GM23248 (cell line): ENCODE measurements at regions not wholly inside any gene's neighbourhood (a gene's known extent, or its start where the extent isn't known, plus 50 kb on each side); places are given as distances from the start of the nearest gene placed in this dataset.

Source experiments
- DNase-seq: peaks from one replicate; pipeline ENCODE4 v3.0.0-alpha.2; 2015
- H2AFZ ChIP-seq: fragments of 200-600 bp; sonication (generic); 2 replicates; pipeline ENCODE4 v1.6.1; 2016; ENCODE audit warnings: antibody characterized with exemption
- H3F3A ChIP-seq: fragments of 200-600 bp; sonication (generic); 2 replicates; pipeline ENCODE4 v1.6.1; 2016; ENCODE audit warnings: mild to moderate bottlenecking, antibody characterized with exemption, mixed run types; ENCODE audit not compliant: insufficient read depth
- H3K27ac ChIP-seq: fragments of 200-600 bp; sonication (generic); 2 replicates; pipeline ENCODE4 v1.5.1; 2016; ENCODE audit warnings: mild to moderate bottlenecking
- H3K27me3 ChIP-seq: fragments of 200-600 bp; sonication (generic); replicated peaks from 2 replicates; pipeline ENCODE4 v1.6.1; 2016; ENCODE audit warnings: mild to moderate bottlenecking; ENCODE audit not compliant: insufficient read depth
- H3K36me3 ChIP-seq: fragments of 200-600 bp; sonication (generic); 2 replicates; pipeline ENCODE4 v1.6.1; 2016; ENCODE audit warnings: low read depth, mild to moderate bottlenecking
- H3K4me1 ChIP-seq: fragments of 200-600 bp; sonication (generic); 2 replicates; pipeline ENCODE4 v1.6.1; 2016; ENCODE audit warnings: mild to moderate bottlenecking; ENCODE audit not compliant: insufficient read depth
- H3K4me2 ChIP-seq: fragments of 200-600 bp; sonication (generic); one replicate; pipeline ENCODE4 v1.6.1; 2016; ENCODE audit warnings: mild to moderate bottlenecking; ENCODE audit not compliant: unreplicated experiment
- H3K4me3 ChIP-seq: fragments of 200-600 bp; sonication (generic); 2 replicates; pipeline ENCODE4 v1.5.1; 2016; ENCODE audit warnings: mild to moderate bottlenecking
- H3K79me2 ChIP-seq: fragments of 200-600 bp; sonication (generic); 2 replicates; pipeline ENCODE4 v1.6.1; 2016; ENCODE audit warnings: mild to moderate bottlenecking; ENCODE audit not compliant: insufficient read depth
- H3K9ac ChIP-seq: fragments of 200-600 bp; sonication (generic); 2 replicates; pipeline ENCODE4 v1.6.1; 2016; ENCODE audit warnings: mild to moderate bottlenecking
- H3K9me2 ChIP-seq: fragments of 200-600 bp; sonication (generic); 2 replicates; pipeline ENCODE4 v1.6.1; 2016; ENCODE audit warnings: mixed run types, mild to moderate bottlenecking, moderate library complexity; ENCODE audit not compliant: insufficient read depth
- H3K9me3 ChIP-seq: fragments of 200-600 bp; sonication (generic); one replicate; pipeline ENCODE4 v1.6.1; 2017; ENCODE audit warnings: low read depth
- H4K20me1 ChIP-seq: fragments of 200-600 bp; sonication (generic); 2 replicates; pipeline ENCODE4 v1.6.0; 2016; ENCODE audit not compliant: insufficient read depth
- EZH2 ChIP-seq: fragments of 200-600 bp; sonication (generic); IDR thresholded peaks from 2 replicates; pipeline ENCODE4 v1.6.1; 2018; ENCODE audit warnings: antibody characterized with exemption, mild to moderate bottlenecking; ENCODE audit not compliant: insufficient read depth, poor library complexity, severe bottlenecking
- EZH2phosphoT487 ChIP-seq: fragments of 200-600 bp; sonication (generic); IDR thresholded peaks from 2 replicates; pipeline ENCODE4 v1.6.1; 2018; ENCODE audit warnings: antibody characterized with exemption, moderate library complexity, mild to moderate bottlenecking, low read depth; ENCODE audit not compliant: insufficient read depth
- WGBS, 2 experiments: methylation state at CpG; one replicate each; pipeline ENCODE4 v1.1.6; 2015 to 2017; ENCODE audit warnings: low lambda C conversion rate in 2 of 2, low coverage in 1 of 2; ENCODE audit errors: missing lambda C conversion rate in 2 of 2; 5-methylcytosine and 5-hydroxymethylcytosine counted together
- in situ Hi-C: fragments of 300-500 bp; cut with MboI; formaldehyde crosslinking; loops from 2 replicates; pipeline ENCODE4 v1.15.0; 2020

DNA sequence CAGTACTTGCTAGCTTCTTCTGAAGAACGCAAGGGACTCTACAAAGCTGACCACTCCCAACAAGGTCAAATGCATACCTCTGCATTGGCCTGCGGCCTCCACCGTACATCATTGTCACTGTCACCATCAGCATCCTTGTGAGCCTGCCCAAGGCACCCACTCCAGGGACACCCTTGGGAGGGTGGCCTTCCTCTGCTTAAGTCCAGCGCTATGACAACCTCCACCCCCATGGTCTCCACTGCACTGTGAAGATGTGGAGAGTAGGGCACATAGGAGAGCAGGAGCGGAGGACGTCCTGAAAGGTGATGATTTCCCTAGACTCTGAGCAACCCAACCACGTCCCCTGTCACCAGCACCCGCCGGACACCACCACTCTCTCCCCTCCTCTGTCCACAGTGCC, 252.8 kb downstream of the ALG10 start:
- 59 to 63% methylated on average over 9 of the region's 9 CpGs for WGBS, 2 experiments
- Histone ChIP-seq H3K9me3 (no peaks in the 10 kb centered on the region), H3K27me3 (no peaks in the 10 kb centered on the region), H3K4me3 (no peak overlapping the region), H4K20me1 (no peaks in the 10 kb centered on the region), H2AFZ (no peak overlapping the region), H3K36me3 (no peaks in the 10 kb centered on the region), H3F3A (no peaks in the 10 kb centered on the region), H3K79me2 (no peaks in the 10 kb centered on the region), H3K4me2 (no peak overlapping the region), H3K27ac (no peak overlapping the region), H3K4me1 (no peaks in the 10 kb centered on the region), H3K9me2 (no peaks in the 10 kb centered on the region), H3K9ac (no peak overlapping the region)
- TF ChIP-seq EZH2phosphoT487 = no peak
- no peak for TF ChIP-seq EZH2
- in situ Hi-C loops = no loop called here
- no peak for DNase-seq

GRCh38 chr12:34286483-34286882, 264.2 kb downstream of the ALG10 start:
- no peaks in the 10 kb centered on the region for H3K36me3 ChIP-seq
- H3K9me3 ChIP-seq = no peaks in the 10 kb centered on the region
- no peaks in the 10 kb centered on the region for H3K79me2 ChIP-seq
- no peaks in the 10 kb centered on the region for H4K20me1 ChIP-seq
- no peak for TF ChIP-seq EZH2phosphoT487
- TF ChIP-seq EZH2 = no peak
- no peak overlapping the region for H3K4me2 ChIP-seq
- H3F3A ChIP-seq = no peaks in the 10 kb centered on the region
- H3K27me3 ChIP-seq = no peaks in the 10 kb centered on the region
- H2AFZ ChIP-seq = no peak overlapping the region
- no peak overlapping the region for H3K9ac ChIP-seq
- H3K4me1 ChIP-seq = no peaks in the 10 kb centered on the region
- H3K9me2 ChIP-seq = no peaks in the 10 kb centered on the region
- DNase-seq = no peak
- H3K4me3 ChIP-seq = no peak overlapping the region
- in situ Hi-C loops = no loop called here
- WGBS, 2 experiments = 1 to 5% methylated on average over 5 of the region's 5 CpGs
- no peak overlapping the region for H3K27ac ChIP-seq

- 16 to 17% methylated on average over 6 of the region's 6 CpGs for WGBS, 2 experiments
- TF ChIP-seq EZH2phosphoT487 (no peak), EZH2 (no peak)
- H3K27ac ChIP-seq = no peak overlapping the region
- no peak overlapping the region for H2AFZ ChIP-seq
- H3K4me3 ChIP-seq = no peak overlapping the region
- H3K27me3 ChIP-seq = no peaks in the 10 kb centered on the region
- H3K36me3 ChIP-seq = no peaks in the 10 kb centered on the region
- in situ Hi-C loops = no loop called here
- DNase-seq = no peak
- H4K20me1 ChIP-seq = no peaks in the 10 kb centered on the region
- H3K4me1 ChIP-seq = no peaks in the 10 kb centered on the region
- H3K79me2 ChIP-seq = no peaks in the 10 kb centered on the region
- no peak overlapping the region for H3K9ac ChIP-seq
- no peaks in the 10 kb centered on the region for H3K9me3 ChIP-seq
- H3F3A ChIP-seq = no peaks in the 10 kb centered on the region
- H3K4me2 ChIP-seq = no peak overlapping the region
- no peaks in the 10 kb centered on the region for H3K9me2 ChIP-seq
These were observed 264.6 kb downstream of the ALG10 start for GRCh38 chr12:34286934-34287333.

GRCh38 chr12:34287437-34287836, 265.1 kb downstream of the ALG10 start:
- H3K4me2 ChIP-seq = no peak overlapping the region
- H3K4me1 ChIP-seq = no peaks in the 10 kb centered on the region
- H4K20me1 ChIP-seq = no peaks in the 10 kb centered on the region
- H3K9me2 ChIP-seq = no peaks in the 10 kb centered on the region
- H3K4me3 ChIP-seq = no peak overlapping the region
- H3K27me3 ChIP-seq = no peaks in the 10 kb centered on the region
- DNase-seq = no peak
- in situ Hi-C loops = no loop called here
- H3K79me2 ChIP-seq = no peaks in the 10 kb centered on the region
- 19% methylated on average over 9 of the region's 9 CpGs for WGBS, 2 experiments
- no peak overlapping the region for H3K27ac ChIP-seq
- no peak overlapping the region for H3K9ac ChIP-seq
- no peaks in the 10 kb centered on the region for H3F3A ChIP-seq
- TF ChIP-seq EZH2 (no peak), EZH2phosphoT487 (no peak)
- no peak overlapping the region for H2AFZ ChIP-seq
- no peaks in the 10 kb centered on the region for H3K36me3 ChIP-seq
- H3K9me3 ChIP-seq = no peaks in the 10 kb centered on the region
